Activated CD8-positive, alpha-beta memory T cell treated with anti-CD3 and anti-CD28 coated beads for 24 hours (primary cell): ENCODE measurements at regions not wholly inside any gene's neighbourhood (a gene's known extent, or its start where the extent isn't known, plus 50 kb on each side); places are given as distances from the start of the nearest gene placed in this dataset.

ENCODE experiments used
- DNase-seq: peaks from one replicate; pipeline ENCODE4 v3.0.0-alpha.2; 2020

- no peak for DNase-seq
These were observed 275.4 kb downstream of the NFKBIZ start for GRCh38 chr3:102124704-102125103.

- DNase-seq, result no peak
These were observed 276.1 kb downstream of the NFKBIZ start for GRCh38 chr3:102125197-102125993.

- no peak for DNase-seq
These were observed 276.7 kb downstream of the NFKBIZ start for GRCh38 chr3:102125994-102126368.

GRCh38 chr3:102129760-102130608 is 280.7 kb downstream of the NFKBIZ start:
- no peak for DNase-seq

- DNase-seq, result no peak
These were observed 283.1 kb downstream of the NFKBIZ start for GRCh38 chr3:102132370-102132769.

- no peak for DNase-seq
These were observed 284.1 kb downstream of the NFKBIZ start for GRCh38 chr3:102133376-102133775.

- DNase-seq, result no peak
These were observed 286.0 kb downstream of the NFKBIZ start for GRCh38 chr3:102135316-102135715.

GRCh38 chr3:102136183-102136582 is 286.9 kb downstream of the NFKBIZ start:
- no peak for DNase-seq

- no peak for DNase-seq
These were observed 290.8 kb downstream of the NFKBIZ start for GRCh38 chr3:102140116-102140515.

- DNase-seq, result no peak
These were observed 292.0 kb downstream of the NFKBIZ start for GRCh38 chr3:102141096-102141927.

GRCh38 chr3:102141928-102142239 is 292.6 kb downstream of the NFKBIZ start:
- no peak for DNase-seq

GRCh38 chr3:102142379-102143060 is 292.3 kb upstream of the ZPLD1 start:
- DNase-seq, result no peak

GRCh38 chr3:102143536-102143935 is 291.3 kb upstream of the ZPLD1 start:
- no peak for DNase-seq

- no peak for DNase-seq
These were observed 290.8 kb upstream of the ZPLD1 start for GRCh38 chr3:102144063-102144462.

GRCh38 chr3:102148598-102149337 is 286.0 kb upstream of the ZPLD1 start:
- DNase-seq, result no peak

GRCh38 chr3:102151935-102152334 is 282.9 kb upstream of the ZPLD1 start:
- no peak for DNase-seq

- no peak for DNase-seq
These were observed 278.4 kb upstream of the ZPLD1 start for GRCh38 chr3:102156426-102156825.

GRCh38 chr3:102158080-102158740 is 276.6 kb upstream of the ZPLD1 start:
- DNase-seq, result no peak

GRCh38 chr3:102159810-102160451 is 274.9 kb upstream of the ZPLD1 start:
- DNase-seq, result no peak

GRCh38 chr3:102161384-102162006 is 273.3 kb upstream of the ZPLD1 start:
- no peak for DNase-seq
